NOMO-1 treated with dmso at 0.1 percent for 144 hours (cell line): ENCODE measurements at regions not wholly inside any gene's neighbourhood (a gene's known extent, or its start where the extent isn't known, plus 50 kb on each side); places are given as distances from the start of the nearest gene placed in this dataset.
A peak's percentile ranks its signal among the peaks of the same experiment; 100 is the strongest.
"Not testable (repeated sequence)": the region's sequence is repeated elsewhere in the genome, so short reads cannot be mapped to it uniquely, and the experiment has no call there.

Experiments used
- DNase-seq: peaks from one replicate; lab custom pipeline; 2025; ENCODE audit not compliant: unreplicated experiment; lab: John Stamatoyannopoulos, UW

- DNase-seq = no peak
Measured at GRCh38 chr6:158920311-158920905, 79.6 kb downstream of the RSPH3 start.

GRCh38 chr6:158919865-158920264 lies 80.1 kb downstream of the RSPH3 start:
- DNase-seq = no peak

GRCh38 chr6:158916617-158917016 lies 83.4 kb downstream of the RSPH3 start:
- DNase-seq = no peak

- DNase-seq = no peak
Measured at GRCh38 chr6:158914923-158915322, 85.1 kb downstream of the RSPH3 start.

GRCh38 chr6:158913580-158913979 lies 86.4 kb downstream of the RSPH3 start:
- no peak for DNase-seq

- no peak for DNase-seq
Measured at GRCh38 chr6:158912655-158913054, 87.3 kb downstream of the RSPH3 start.

- peak; percentile 28 for DNase-seq
Measured at GRCh38 chr6:158911746-158912480, 88.1 kb downstream of the RSPH3 start.

GRCh38 chr6:158910484-158911440 lies 89.2 kb downstream of the RSPH3 start:
- peak; percentile 50 for DNase-seq

GRCh38 chr6:158909938-158910337 lies 90.1 kb downstream of the RSPH3 start:
- DNase-seq = no peak

- DNase-seq = no peak
Measured at GRCh38 chr6:158908606-158909005, 89.4 kb upstream of the EZR start.

- no peak for DNase-seq
Measured at GRCh38 chr6:158907931-158908330, 88.8 kb upstream of the EZR start.

- no peak for DNase-seq
Measured at GRCh38 chr6:158906926-158907325, 87.8 kb upstream of the EZR start.

- DNase-seq = no peak
Measured at GRCh38 chr6:158905277-158905676, 86.1 kb upstream of the EZR start.

- no peak for DNase-seq
Measured at GRCh38 chr6:158903801-158904200, 84.6 kb upstream of the EZR start.

- DNase-seq = no peak
Measured at GRCh38 chr6:158900663-158901312, 81.6 kb upstream of the EZR start.

GRCh38 chr6:158897236-158897635 lies 78.1 kb upstream of the EZR start:
- DNase-seq = no peak

- no peak for DNase-seq
Measured at GRCh38 chr6:158895661-158896060, 76.5 kb upstream of the EZR start.

- no peak for DNase-seq
Measured at GRCh38 chr6:158894193-158894592, 75.0 kb upstream of the EZR start.

GRCh38 chr6:158892266-158892665 lies 73.1 kb upstream of the EZR start:
- DNase-seq = no peak

GRCh38 chr6:158891560-158891959 lies 72.4 kb upstream of the EZR start:
- DNase-seq = not testable (repeated sequence)

GRCh38 chr6:158888171-158888570 lies 69.0 kb upstream of the EZR start:
- DNase-seq = not testable (repeated sequence)
